Transverse colon (tissue), 4 donors: ENCODE measurements at regions not wholly inside any gene's neighbourhood (a gene's known extent, or its start where the extent isn't known, plus 50 kb on each side); places are given as distances from the start of the nearest gene placed in this dataset.

Experiments used
- CTCF ChIP-seq, 5 experiments: fragments of 200-600 bp in 3 of 5; fragments of 450-650 bp in 2 of 5; sonication (generic) in 3 of 5; IDR thresholded peaks; 1 replicate in 2 of 5; 2 replicates in 3 of 5; pipeline ENCODE4 v1.5.1; 2016 to 2017; ENCODE audit warnings: antibody characterized with exemption in 5 of 5, inconsistent platforms in 3 of 5, mild to moderate bottlenecking in 2 of 5, moderate library complexity in 1 of 5
- EP300 ChIP-seq: sonication (generic); formaldehyde crosslinking; IDR thresholded peaks from one replicate; pipeline ENCODE4 v1.6.1; 2017; ENCODE audit warnings: antibody characterized with exemption, low read depth
- POLR2A ChIP-seq: fragments of 450-650 bp; IDR thresholded peaks from one replicate; pipeline ENCODE4 v1.6.1; 2016; ENCODE audit warnings: antibody characterized with exemption, mild to moderate bottlenecking, moderate library complexity
- POLR2AphosphoS5 ChIP-seq, 3 donors: sonication (generic); formaldehyde crosslinking; IDR thresholded peaks; one replicate each; pipeline ENCODE4 v1.6.1; 2016; ENCODE audit warnings: antibody characterized with exemption in 3 of 3

- TF ChIP-seq CTCF (IDR thresholded peaks at IDR 0.05) (no peak), POLR2AphosphoS5 (IDR thresholded peaks at IDR 0.05) (no peak), POLR2A (no peak), EP300 (no peak)
Measured at GRCh38 chr1:206415942-206416341, 54.3 kb upstream of the IKBKE start.
